ENCODE measurements at regions not wholly inside any gene's neighbourhood (a gene's known extent, or its start where the extent isn't known, plus 50 kb on each side); places are given as distances from the start of the nearest gene placed in this dataset.
"Not testable (repeated sequence)": the region's sequence is repeated elsewhere in the genome, so short reads cannot be mapped to it uniquely, and the experiment has no call there.

- not testable (repeated sequence) for TF ChIP-seq CTCF, POLR2A (IDR thresholded peaks at IDR 0.05)
Observed at GRCh38 chr16:29180206-29180600, 195.4 kb downstream of the LAT start.

Data from tibial nerve (tissue), 3 donors.